Right renal cortex interstitium (tissue), 3 donors: ENCODE measurements at regions not wholly inside any gene's neighbourhood (a gene's known extent, or its start where the extent isn't known, plus 50 kb on each side); places are given as distances from the start of the nearest gene placed in this dataset.

ENCODE experiments used
- DNase-seq, 3 donors: peaks; one replicate each; pipeline ENCODE4 v3.0.0-alpha.2; 2013; ENCODE audit warnings: low read depth in 3 of 3, low spot score in 2 of 3

DNA sequence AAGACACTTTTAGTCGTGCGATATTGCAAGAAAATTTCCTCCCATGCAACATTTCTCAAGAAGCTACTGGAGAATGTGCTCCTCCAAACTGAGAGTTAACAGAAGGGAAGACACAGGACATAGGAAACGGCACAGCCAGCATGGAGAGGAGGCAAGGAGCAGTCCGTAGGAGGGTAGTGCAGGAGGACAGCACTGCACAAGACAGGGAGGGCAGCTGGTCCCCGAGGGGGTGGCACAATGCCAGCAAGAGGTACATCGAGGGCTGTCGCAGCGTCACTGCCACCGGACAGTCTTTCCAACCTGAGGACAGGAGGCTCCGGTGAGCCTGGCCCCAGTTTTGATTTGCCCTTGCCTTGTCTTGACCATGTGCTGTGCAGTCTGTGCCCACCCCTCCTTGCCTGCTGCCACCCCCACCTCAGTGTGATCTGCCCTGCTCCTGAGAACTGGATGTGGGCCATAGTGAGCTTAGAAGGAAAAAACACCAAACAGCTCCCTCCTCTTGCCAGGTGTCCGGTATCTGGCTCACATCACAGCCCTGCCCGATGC, 81.6 kb upstream of the LAPTM4A start:
- no peak for DNase-seq

- DNase-seq: no peak
Measured at GRCh38 chr2:20130821-20131645, 79.6 kb upstream of the LAPTM4A start.

DNA sequence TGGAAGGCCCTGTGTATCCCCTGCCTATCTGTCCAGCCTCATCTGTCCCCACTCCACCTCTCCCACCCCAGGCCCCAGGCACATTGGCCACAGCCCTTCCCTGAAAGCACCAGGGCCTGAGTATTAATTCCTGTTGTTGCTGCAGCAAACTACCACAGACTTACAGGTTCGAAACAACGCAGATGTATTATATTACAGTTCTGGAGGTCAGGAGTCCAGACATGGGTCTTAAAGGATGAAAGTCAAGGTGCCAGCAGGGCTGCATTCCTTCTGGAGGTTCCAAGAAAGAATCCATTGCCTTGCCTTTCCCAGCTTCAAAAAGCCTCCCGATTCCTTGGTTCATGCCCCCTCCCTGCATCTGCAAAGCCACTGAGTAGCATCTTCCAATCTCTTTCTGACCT, 78.7 kb upstream of the LAPTM4A start:
- DNase-seq: no peak

GRCh38 chr2:20129331-20130159, 78.1 kb upstream of the LAPTM4A start:
- no peak for DNase-seq

- no peak for DNase-seq
Measured at GRCh38 chr2:20128506-20129330, 77.3 kb upstream of the LAPTM4A start.

DNA sequence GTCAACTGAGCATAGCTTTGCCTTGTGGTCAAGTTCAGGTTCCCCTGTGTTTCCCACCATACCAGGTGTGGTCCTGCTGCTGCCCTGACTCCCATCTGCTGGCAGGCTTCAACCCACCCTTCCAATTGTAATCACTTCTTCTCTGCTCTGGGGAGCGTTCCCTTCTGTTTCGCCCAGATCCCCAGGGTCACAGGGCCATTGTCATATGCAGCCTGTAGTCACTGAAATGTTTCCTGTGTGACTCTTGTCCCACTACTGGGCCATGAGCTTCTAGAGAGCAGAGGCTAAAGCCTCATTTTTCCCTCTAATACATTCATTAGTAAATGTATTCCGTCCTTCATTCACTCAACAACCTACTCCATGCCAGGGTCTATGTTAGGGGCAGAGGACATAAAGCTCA, 75.0 kb upstream of the LAPTM4A start:
- no peak for DNase-seq

DNA sequence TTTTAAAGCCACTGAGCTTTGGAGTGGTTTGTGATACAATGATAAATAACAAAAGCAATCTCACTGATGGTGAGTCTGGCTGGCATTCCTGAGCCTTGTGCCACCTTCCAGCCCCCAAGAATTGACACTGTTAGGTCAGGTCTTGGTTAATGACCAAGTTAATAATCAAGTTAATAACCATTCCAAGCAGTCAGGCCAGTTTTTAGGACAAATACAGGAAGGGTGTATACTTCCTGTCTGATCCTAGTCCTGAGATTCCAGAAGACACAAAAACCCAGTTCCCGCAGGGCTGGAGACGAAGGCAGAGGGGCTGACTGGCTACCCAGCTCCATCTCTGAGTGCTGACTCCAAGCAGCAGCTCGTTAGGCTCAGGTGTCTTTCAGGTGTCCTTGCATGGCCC, 74.6 kb upstream of the LAPTM4A start:
- DNase-seq: no peak

DNA sequence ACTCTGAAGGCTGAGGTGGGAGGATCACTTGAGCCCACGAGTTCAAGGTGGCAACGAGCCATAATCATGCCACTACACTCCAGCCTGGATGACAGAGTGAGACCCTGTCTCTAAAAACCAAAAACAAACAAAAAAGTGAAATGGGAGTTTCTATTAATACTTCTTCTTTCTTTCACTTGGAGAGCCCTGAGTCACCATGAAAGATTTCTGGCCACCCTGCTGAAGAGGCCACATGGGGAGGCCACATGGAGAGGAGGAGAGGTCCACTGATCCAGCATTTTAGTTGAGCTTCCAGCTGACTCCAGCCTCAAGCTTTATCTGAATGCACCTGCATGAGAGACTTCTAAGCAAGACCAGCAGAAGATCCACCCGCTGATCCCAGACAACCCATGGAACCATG, 74.2 kb upstream of the LAPTM4A start:
- no peak for DNase-seq

GRCh38 chr2:20125164-20125563, 73.7 kb upstream of the LAPTM4A start:
- DNase-seq: no peak

- no peak for DNase-seq
Measured at GRCh38 chr2:20123871-20124594, 72.6 kb upstream of the LAPTM4A start.

GRCh38 chr2:20122864-20123263, 71.4 kb upstream of the LAPTM4A start:
- DNase-seq: no peak

GRCh38 chr2:20120569-20121416, 69.4 kb upstream of the LAPTM4A start:
- DNase-seq: no peak

DNA sequence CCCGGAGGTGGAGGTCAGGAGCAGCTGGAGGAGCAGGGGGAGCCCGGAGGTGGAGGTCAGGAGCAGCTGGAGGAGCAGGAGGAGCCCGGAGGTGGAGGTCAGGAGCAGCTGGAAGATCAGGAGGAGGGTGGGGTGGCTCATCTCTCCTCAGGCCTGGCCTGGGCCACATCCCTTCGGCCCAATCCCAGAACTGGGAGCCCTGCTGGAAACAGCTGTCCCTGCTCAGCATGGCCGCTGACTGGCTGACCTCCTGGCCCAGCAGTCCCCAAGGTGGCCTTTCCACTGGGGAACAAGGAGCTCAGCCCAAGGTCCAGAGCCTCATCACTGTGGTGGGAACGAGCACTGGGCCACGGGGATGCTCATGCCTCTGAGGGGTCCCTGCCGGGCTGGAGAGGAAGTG, 66.6 kb upstream of the LAPTM4A start:
- DNase-seq: no peak

- no peak for DNase-seq
Measured at GRCh38 chr2:20115902-20116301, 64.5 kb upstream of the LAPTM4A start.

GRCh38 chr2:20115374-20115773, 63.9 kb upstream of the LAPTM4A start:
- DNase-seq: no peak

- DNase-seq: no peak
Measured at GRCh38 chr2:20113986-20114938, 62.8 kb upstream of the LAPTM4A start.

GRCh38 chr2:20113004-20113796, 61.8 kb upstream of the LAPTM4A start:
- no peak for DNase-seq
